K562 (cell line): ENCODE measurements at regions not wholly inside any gene's neighbourhood (a gene's known extent, or its start where the extent isn't known, plus 50 kb on each side); places are given as distances from the start of the nearest gene placed in this dataset.

Experiments used
- E2F5 ChIP-seq: sonication (generic); formaldehyde crosslinking; IDR thresholded peaks from 2 replicates; pipeline ENCODE4 v1.8.0; 2022; ENCODE audit warnings: mild to moderate bottlenecking, missing genetic modification reagents
- EGR1 ChIP-seq: fragments of 450-650 bp; conservative IDR thresholded peaks from 2 replicates; pipeline ENCODE4 v1.6.1; 2017; ENCODE audit warnings: mild to moderate bottlenecking
- ESRRA ChIP-seq: fragments of 450-650 bp; IDR thresholded peaks from 2 replicates; pipeline ENCODE4 v1.6.1; 2014; ENCODE audit warnings: low read depth, mild to moderate bottlenecking, moderate library complexity, borderline replicate concordance
- EZH2 ChIP-seq: IDR thresholded peaks from 2 replicates; pipeline ENCODE4 v1.6.1; 2012; ENCODE audit warnings: low read depth, mild to moderate bottlenecking, inconsistent platforms, low read length, borderline replicate concordance
- TF ChIP-seq, protein P1 (sequence below): sonication (generic); formaldehyde crosslinking; IDR thresholded peaks from 2 replicates; pipeline ENCODE4 v1.8.0; 2023; ENCODE audit warnings: missing genetic modification reagents, mild to moderate bottlenecking, borderline replicate concordance

GRCh38 chr5:8568858-8569257, 699.9 kb downstream of the MTRR start:
- TF ChIP-seq E2F5: no peak
- TF ChIP-seq, protein P1, sequence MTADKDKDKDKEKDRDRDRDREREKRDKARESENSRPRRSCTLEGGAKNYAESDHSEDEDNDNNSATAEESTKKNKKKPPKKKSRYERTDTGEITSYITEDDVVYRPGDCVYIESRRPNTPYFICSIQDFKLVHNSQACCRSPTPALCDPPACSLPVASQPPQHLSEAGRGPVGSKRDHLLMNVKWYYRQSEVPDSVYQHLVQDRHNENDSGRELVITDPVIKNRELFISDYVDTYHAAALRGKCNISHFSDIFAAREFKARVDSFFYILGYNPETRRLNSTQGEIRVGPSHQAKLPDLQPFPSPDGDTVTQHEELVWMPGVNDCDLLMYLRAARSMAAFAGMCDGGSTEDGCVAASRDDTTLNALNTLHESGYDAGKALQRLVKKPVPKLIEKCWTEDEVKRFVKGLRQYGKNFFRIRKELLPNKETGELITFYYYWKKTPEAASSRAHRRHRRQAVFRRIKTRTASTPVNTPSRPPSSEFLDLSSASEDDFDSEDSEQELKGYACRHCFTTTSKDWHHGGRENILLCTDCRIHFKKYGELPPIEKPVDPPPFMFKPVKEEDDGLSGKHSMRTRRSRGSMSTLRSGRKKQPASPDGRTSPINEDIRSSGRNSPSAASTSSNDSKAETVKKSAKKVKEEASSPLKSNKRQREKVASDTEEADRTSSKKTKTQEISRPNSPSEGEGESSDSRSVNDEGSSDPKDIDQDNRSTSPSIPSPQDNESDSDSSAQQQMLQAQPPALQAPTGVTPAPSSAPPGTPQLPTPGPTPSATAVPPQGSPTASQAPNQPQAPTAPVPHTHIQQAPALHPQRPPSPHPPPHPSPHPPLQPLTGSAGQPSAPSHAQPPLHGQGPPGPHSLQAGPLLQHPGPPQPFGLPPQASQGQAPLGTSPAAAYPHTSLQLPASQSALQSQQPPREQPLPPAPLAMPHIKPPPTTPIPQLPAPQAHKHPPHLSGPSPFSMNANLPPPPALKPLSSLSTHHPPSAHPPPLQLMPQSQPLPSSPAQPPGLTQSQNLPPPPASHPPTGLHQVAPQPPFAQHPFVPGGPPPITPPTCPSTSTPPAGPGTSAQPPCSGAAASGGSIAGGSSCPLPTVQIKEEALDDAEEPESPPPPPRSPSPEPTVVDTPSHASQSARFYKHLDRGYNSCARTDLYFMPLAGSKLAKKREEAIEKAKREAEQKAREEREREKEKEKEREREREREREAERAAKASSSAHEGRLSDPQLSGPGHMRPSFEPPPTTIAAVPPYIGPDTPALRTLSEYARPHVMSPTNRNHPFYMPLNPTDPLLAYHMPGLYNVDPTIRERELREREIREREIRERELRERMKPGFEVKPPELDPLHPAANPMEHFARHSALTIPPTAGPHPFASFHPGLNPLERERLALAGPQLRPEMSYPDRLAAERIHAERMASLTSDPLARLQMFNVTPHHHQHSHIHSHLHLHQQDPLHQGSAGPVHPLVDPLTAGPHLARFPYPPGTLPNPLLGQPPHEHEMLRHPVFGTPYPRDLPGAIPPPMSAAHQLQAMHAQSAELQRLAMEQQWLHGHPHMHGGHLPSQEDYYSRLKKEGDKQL: no peak
- no peak for TF ChIP-seq EZH2
- no peak for TF ChIP-seq EGR1
- TF ChIP-seq ESRRA: no peak
